ENCODE measurements at regions not wholly inside any gene's neighbourhood (a gene's known extent, or its start where the extent isn't known, plus 50 kb on each side); places are given as distances from the start of the nearest gene placed in this dataset.
A peak's percentile ranks its signal among the peaks of the same experiment; 100 is the strongest.

- Mint-ChIP-seq H3K36me3 (ENCODE audit: low read depth) (no peaks in the 10 kb centered on the region), H3K9me3 (no peaks in the 10 kb centered on the region), H3K4me1 (no peaks in the 10 kb centered on the region), H3K4me3 (no peak overlapping the region), H3K27me3 (no peaks in the 10 kb centered on the region), H3K27ac (no peak overlapping the region)
- DNase-seq = no peak
- ChIA-PET POLR2A (no interaction called here), CTCF (interaction anchor here (1.3 kb wide), 1 partner anchor 13 kb away, joined by 3 read pairs; no protein-coding TSS in a partner anchor)
These were observed 54.7 kb upstream of the ZNF423 start for GRCh38 chr16:49910541-49911071.

- CTCF ChIA-PET = no interaction called here
- DNase-seq = no peak
- H3K27ac Mint-ChIP-seq = no peak overlapping the region
- no peaks in the 10 kb centered on the region for H3K9me3 Mint-ChIP-seq
- no peak overlapping the region for H3K4me3 Mint-ChIP-seq
- H3K27me3 Mint-ChIP-seq = no peaks in the 10 kb centered on the region
- H3K36me3 Mint-ChIP-seq (ENCODE audit: low read depth) = no peaks in the 10 kb centered on the region
- no peaks in the 10 kb centered on the region for H3K4me1 Mint-ChIP-seq
- POLR2A ChIA-PET = no interaction called here
These were observed 55.5 kb upstream of the ZNF423 start for GRCh38 chr16:49911430-49911829.

GRCh38 chr16:49912721-49913120 lies 56.8 kb upstream of the ZNF423 start:
- no peaks in the 10 kb centered on the region for H3K4me1 Mint-ChIP-seq
- no peak overlapping the region for H3K4me3 Mint-ChIP-seq
- H3K36me3 Mint-ChIP-seq (ENCODE audit: low read depth) = no peaks in the 10 kb centered on the region
- POLR2A ChIA-PET = no interaction called here
- no peaks in the 10 kb centered on the region for H3K9me3 Mint-ChIP-seq
- no peak overlapping the region for H3K27ac Mint-ChIP-seq
- CTCF ChIA-PET = interaction anchor here (0.6 kb wide), 1 partner anchor 878 kb away, joined by 3 read pairs; no protein-coding TSS in a partner anchor
- no peaks in the 10 kb centered on the region for H3K27me3 Mint-ChIP-seq
- no peak for DNase-seq

GRCh38 chr16:49913720-49914119 lies 57.8 kb upstream of the ZNF423 start:
- Mint-ChIP-seq H3K4me3 (no peak overlapping the region), H3K9me3 (no peaks in the 10 kb centered on the region), H3K4me1 (no peaks in the 10 kb centered on the region), H3K27me3 (no peaks in the 10 kb centered on the region), H3K27ac (no peak overlapping the region), H3K36me3 (ENCODE audit: low read depth) (no peaks in the 10 kb centered on the region)
- POLR2A ChIA-PET = no interaction called here
- CTCF ChIA-PET = no interaction called here
- no peak for DNase-seq

GRCh38 chr16:49914657-49915056 lies 58.7 kb upstream of the ZNF423 start:
- Mint-ChIP-seq H3K36me3 (ENCODE audit: low read depth) (no peaks in the 10 kb centered on the region), H3K9me3 (no peaks in the 10 kb centered on the region), H3K27me3 (no peaks in the 10 kb centered on the region), H3K4me3 (no peak overlapping the region), H3K4me1 (no peaks in the 10 kb centered on the region), H3K27ac (no peak overlapping the region)
- POLR2A ChIA-PET = no interaction called here
- no peak for DNase-seq
- CTCF ChIA-PET = no interaction called here

- H3K27ac Mint-ChIP-seq = no peak overlapping the region
- no peaks in the 10 kb centered on the region for H3K9me3 Mint-ChIP-seq
- H3K36me3 Mint-ChIP-seq (ENCODE audit: low read depth) = no peaks in the 10 kb centered on the region
- no peak for DNase-seq
- no peaks in the 10 kb centered on the region for H3K27me3 Mint-ChIP-seq
- CTCF ChIA-PET = interaction anchor here (1.2 kb wide), 1 partner anchor 21 kb away, joined by 3 read pairs; no protein-coding TSS in a partner anchor
- POLR2A ChIA-PET = no interaction called here
- no peak overlapping the region for H3K4me3 Mint-ChIP-seq
- H3K4me1 Mint-ChIP-seq = no peaks in the 10 kb centered on the region
These were observed 62.3 kb upstream of the ZNF423 start for GRCh38 chr16:49918257-49918656.

GRCh38 chr16:49919327-49919726 lies 63.4 kb upstream of the ZNF423 start:
- ChIA-PET CTCF (interaction anchor here (0.6 kb wide), 1 partner anchor 1498 kb away, joined by 5 read pairs; no protein-coding TSS in a partner anchor), POLR2A (no interaction called here)
- Mint-ChIP-seq H3K36me3 (ENCODE audit: low read depth) (no peaks in the 10 kb centered on the region), H3K27me3 (no peaks in the 10 kb centered on the region), H3K9me3 (no peaks in the 10 kb centered on the region), H3K4me3 (no peak overlapping the region), H3K4me1 (no peaks in the 10 kb centered on the region), H3K27ac (no peak overlapping the region)
- DNase-seq = no peak

- no peaks in the 10 kb centered on the region for H3K4me1 Mint-ChIP-seq
- POLR2A ChIA-PET = no interaction called here
- no peaks in the 10 kb centered on the region for H3K36me3 Mint-ChIP-seq (ENCODE audit: low read depth)
- no peak overlapping the region for H3K4me3 Mint-ChIP-seq
- no peaks in the 10 kb centered on the region for H3K9me3 Mint-ChIP-seq
- CTCF ChIA-PET = no interaction called here
- H3K27ac Mint-ChIP-seq = no peak overlapping the region
- H3K27me3 Mint-ChIP-seq = peaks cover 7% of the 10 kb centered on the region
- DNase-seq = no peak
These were observed 64.5 kb upstream of the ZNF423 start for GRCh38 chr16:49920397-49920796.

- Mint-ChIP-seq H3K36me3 (ENCODE audit: low read depth) (no peaks in the 10 kb centered on the region), H3K4me1 (no peaks in the 10 kb centered on the region), H3K27ac (no peak overlapping the region), H3K9me3 (no peaks in the 10 kb centered on the region), H3K4me3 (no peak overlapping the region), H3K27me3 (peaks cover 13% of the 10 kb centered on the region)
- ChIA-PET POLR2A (no interaction called here), CTCF (interaction anchor here (0.8 to 1.3 kb wide), 2 partner anchors 11 to 15 kb away, joined by 3 read pairs; no protein-coding TSS in a partner anchor)
- DNase-seq = no peak
These were observed 65.2 kb upstream of the ZNF423 start for GRCh38 chr16:49921106-49921505.

GRCh38 chr16:49921791-49922456 lies 66.0 kb upstream of the ZNF423 start:
- H3K27ac Mint-ChIP-seq = no peak overlapping the region
- H3K4me3 Mint-ChIP-seq = no peak overlapping the region
- peaks cover 13% of the 10 kb centered on the region for H3K27me3 Mint-ChIP-seq
- no peaks in the 10 kb centered on the region for H3K9me3 Mint-ChIP-seq
- DNase-seq = peak; percentile 51
- no peaks in the 10 kb centered on the region for H3K4me1 Mint-ChIP-seq
- ChIA-PET CTCF (interaction anchor here (0.8 to 1.3 kb wide), 2 partner anchors 10 to 14 kb away, joined by 3 read pairs; no protein-coding TSS in a partner anchor), POLR2A (no interaction called here)
- no peaks in the 10 kb centered on the region for H3K36me3 Mint-ChIP-seq (ENCODE audit: low read depth)

GRCh38 chr16:49923411-49923810 lies 67.5 kb upstream of the ZNF423 start:
- Mint-ChIP-seq H3K36me3 (ENCODE audit: low read depth) (no peaks in the 10 kb centered on the region), H3K9me3 (no peaks in the 10 kb centered on the region), H3K4me3 (no peak overlapping the region), H3K4me1 (no peaks in the 10 kb centered on the region), H3K27me3 (peaks cover 15% of the 10 kb centered on the region), H3K27ac (no peak overlapping the region)
- ChIA-PET CTCF (interaction anchor here (1.1 kb wide), 1 partner anchor 66 kb away, joined by 3 read pairs; no protein-coding TSS in a partner anchor), POLR2A (no interaction called here)
- DNase-seq = no peak

GRCh38 chr16:49924078-49924477 lies 68.2 kb upstream of the ZNF423 start:
- H3K4me1 Mint-ChIP-seq = no peaks in the 10 kb centered on the region
- H3K9me3 Mint-ChIP-seq = no peaks in the 10 kb centered on the region
- no peak overlapping the region for H3K4me3 Mint-ChIP-seq
- H3K27ac Mint-ChIP-seq = no peak overlapping the region
- H3K36me3 Mint-ChIP-seq (ENCODE audit: low read depth) = no peaks in the 10 kb centered on the region
- CTCF ChIA-PET = interaction anchor here (1.0 to 1.1 kb wide), 2 partner anchors 23 to 66 kb away, joined by 3 read pairs; no protein-coding TSS in a partner anchor
- DNase-seq = no peak
- POLR2A ChIA-PET = no interaction called here
- H3K27me3 Mint-ChIP-seq = peaks cover 15% of the 10 kb centered on the region

GRCh38 chr16:49926941-49927340 lies 71.0 kb upstream of the ZNF423 start:
- H3K4me1 Mint-ChIP-seq = no peaks in the 10 kb centered on the region
- ChIA-PET POLR2A (no interaction called here), CTCF (no interaction called here)
- no peak overlapping the region for H3K27ac Mint-ChIP-seq
- H3K36me3 Mint-ChIP-seq (ENCODE audit: low read depth) = no peaks in the 10 kb centered on the region
- no peak for DNase-seq
- H3K9me3 Mint-ChIP-seq = no peaks in the 10 kb centered on the region
- H3K27me3 Mint-ChIP-seq = peaks cover 15% of the 10 kb centered on the region
- H3K4me3 Mint-ChIP-seq = no peak overlapping the region

All from activated CD4-positive, alpha-beta T cell treated with anti-CD3 and anti-CD28 coated beads, Interleukin-2, amount 10 ng/mL, durations not matched to agents 7 days and 5 days (primary cell).